Chondrocyte (in vitro differentiated cells): ENCODE measurements at regions not wholly inside any gene's neighbourhood (a gene's known extent, or its start where the extent isn't known, plus 50 kb on each side); places are given as distances from the start of the nearest gene placed in this dataset.

Experiments used
- DNase-seq: peaks from one replicate; pipeline ENCODE4 v3.0.0; 2021; ENCODE audit warnings: mixed read lengths, low spot score
- H3K27ac Mint-ChIP-seq: one replicate; pipeline ENCODE4 v1.8.0; 2021; ENCODE audit warnings: mild to moderate bottlenecking, moderate library complexity, mixed read lengths; ENCODE audit not compliant: unreplicated experiment
- H3K27me3 Mint-ChIP-seq: 2 replicates; pipeline ENCODE4 v1.8.0; 2021; ENCODE audit warnings: low read depth, mixed read lengths
- H3K36me3 Mint-ChIP-seq: 2 replicates; pipeline ENCODE4 v1.8.0; 2021; ENCODE audit warnings: low read depth, mixed read lengths
- H3K4me1 Mint-ChIP-seq: 2 replicates; pipeline ENCODE4 v1.8.0; 2021; ENCODE audit warnings: low read depth, mild to moderate bottlenecking, mixed read lengths
- H3K4me3 Mint-ChIP-seq: one replicate; pipeline ENCODE4 v1.8.0; 2021; ENCODE audit warnings: mild to moderate bottlenecking, moderate library complexity, mixed read lengths; ENCODE audit not compliant: unreplicated experiment
- H3K9me3 Mint-ChIP-seq: 2 replicates; pipeline ENCODE4 v1.8.0; 2021; ENCODE audit warnings: low read depth, mixed read lengths
- TF ChIP-seq, protein P1 (sequence below): fragments of 200-600 bp; sonication (generic); IDR thresholded peaks from 2 replicates; pipeline ENCODE4 v1.5.0; 2021; ENCODE audit warnings: antibody characterized with exemption, mild to moderate bottlenecking, moderate library complexity

- no peak overlapping the region for H3K4me3 Mint-ChIP-seq
- H3K9me3 Mint-ChIP-seq, result no peaks in the 10 kb centered on the region
Measured at GRCh38 chr12:42922505-42922850, 332.9 kb upstream of the PRICKLE1 start.

DNA sequence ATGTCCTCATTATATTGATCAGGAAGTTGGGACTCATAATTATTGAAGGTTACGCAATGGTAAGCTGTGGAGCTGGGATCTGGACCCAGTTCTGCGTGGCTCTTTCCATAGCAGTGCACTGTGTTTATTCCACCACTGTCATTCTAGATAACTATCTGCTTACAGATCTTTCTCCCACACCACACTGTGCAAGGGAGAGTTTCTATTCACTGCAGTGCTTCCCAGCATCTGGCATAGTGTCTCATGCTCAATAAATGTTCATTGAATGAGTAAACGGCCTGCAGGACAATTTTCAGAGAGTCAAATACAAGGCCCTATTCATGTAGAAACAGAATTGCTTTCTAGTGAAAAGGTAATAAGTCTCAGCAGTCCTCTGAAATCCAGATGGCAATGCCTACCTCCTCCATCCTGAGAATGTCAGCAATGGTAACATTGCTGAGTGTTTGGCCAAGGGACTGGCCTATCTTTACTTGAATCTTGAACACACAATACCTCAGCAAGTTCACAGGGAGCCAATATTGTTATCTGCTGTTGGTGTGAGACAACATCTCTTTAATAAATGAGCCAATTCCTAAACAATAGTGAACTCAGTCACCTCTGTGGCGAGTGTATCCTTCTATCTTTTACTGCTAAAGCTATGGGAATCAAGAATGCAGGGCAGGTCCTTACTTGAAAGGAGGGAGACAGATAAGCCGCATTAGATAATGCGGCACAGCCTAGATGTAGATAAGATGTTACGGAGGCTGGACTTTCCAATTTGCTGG lies 332.4 kb upstream of the PRICKLE1 start:
- H3K9me3 Mint-ChIP-seq, result no peaks in the 10 kb centered on the region
- no peak overlapping the region for H3K4me3 Mint-ChIP-seq
- H3K27me3 Mint-ChIP-seq, result no peaks in the 10 kb centered on the region
- TF ChIP-seq, protein P1, sequence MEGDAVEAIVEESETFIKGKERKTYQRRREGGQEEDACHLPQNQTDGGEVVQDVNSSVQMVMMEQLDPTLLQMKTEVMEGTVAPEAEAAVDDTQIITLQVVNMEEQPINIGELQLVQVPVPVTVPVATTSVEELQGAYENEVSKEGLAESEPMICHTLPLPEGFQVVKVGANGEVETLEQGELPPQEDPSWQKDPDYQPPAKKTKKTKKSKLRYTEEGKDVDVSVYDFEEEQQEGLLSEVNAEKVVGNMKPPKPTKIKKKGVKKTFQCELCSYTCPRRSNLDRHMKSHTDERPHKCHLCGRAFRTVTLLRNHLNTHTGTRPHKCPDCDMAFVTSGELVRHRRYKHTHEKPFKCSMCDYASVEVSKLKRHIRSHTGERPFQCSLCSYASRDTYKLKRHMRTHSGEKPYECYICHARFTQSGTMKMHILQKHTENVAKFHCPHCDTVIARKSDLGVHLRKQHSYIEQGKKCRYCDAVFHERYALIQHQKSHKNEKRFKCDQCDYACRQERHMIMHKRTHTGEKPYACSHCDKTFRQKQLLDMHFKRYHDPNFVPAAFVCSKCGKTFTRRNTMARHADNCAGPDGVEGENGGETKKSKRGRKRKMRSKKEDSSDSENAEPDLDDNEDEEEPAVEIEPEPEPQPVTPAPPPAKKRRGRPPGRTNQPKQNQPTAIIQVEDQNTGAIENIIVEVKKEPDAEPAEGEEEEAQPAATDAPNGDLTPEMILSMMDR, result no peak
- peaks cover 31% of the 10 kb centered on the region for H3K4me1 Mint-ChIP-seq
- no peaks in the 10 kb centered on the region for H3K36me3 Mint-ChIP-seq
- no peak for DNase-seq
- no peak overlapping the region for H3K27ac Mint-ChIP-seq

More at GRCh38 chr12:42922505-42922850, 332.9 kb upstream of the PRICKLE1 start:
- TF ChIP-seq, protein P1, result no peak
- Mint-ChIP-seq H3K27me3 (no peaks in the 10 kb centered on the region), H3K36me3 (no peaks in the 10 kb centered on the region), H3K27ac (no peak overlapping the region), H3K4me1 (peaks cover 31% of the 10 kb centered on the region)
- no peak for DNase-seq

DNA sequence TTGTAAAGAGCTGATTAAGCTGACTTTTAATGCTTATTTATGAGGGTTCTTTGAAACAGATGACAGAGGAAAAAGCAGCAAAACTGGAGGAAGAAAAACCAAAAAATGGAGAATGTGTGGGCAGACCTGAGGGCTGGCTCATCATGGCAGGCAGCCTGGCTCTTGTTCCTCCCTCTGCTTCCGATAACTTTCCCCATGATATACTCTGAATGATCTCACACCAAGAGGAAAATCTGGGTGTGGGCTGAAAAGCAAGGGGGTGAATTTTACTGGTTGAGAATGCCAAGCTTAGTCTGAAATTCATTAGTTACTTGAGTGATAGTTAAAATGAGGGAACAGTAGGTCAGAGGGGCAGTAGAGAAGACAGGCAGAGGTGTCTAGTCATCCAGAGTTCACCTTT lies 330.1 kb upstream of the PRICKLE1 start:
- TF ChIP-seq, protein P1, result no peak
- Mint-ChIP-seq H3K27ac (no peak overlapping the region), H3K4me1 (peaks cover 40% of the 10 kb centered on the region), H3K27me3 (no peaks in the 10 kb centered on the region), H3K4me3 (no peak overlapping the region), H3K9me3 (peaks cover 2% of the 10 kb centered on the region), H3K36me3 (no peaks in the 10 kb centered on the region)
- DNase-seq, result no peak

DNA sequence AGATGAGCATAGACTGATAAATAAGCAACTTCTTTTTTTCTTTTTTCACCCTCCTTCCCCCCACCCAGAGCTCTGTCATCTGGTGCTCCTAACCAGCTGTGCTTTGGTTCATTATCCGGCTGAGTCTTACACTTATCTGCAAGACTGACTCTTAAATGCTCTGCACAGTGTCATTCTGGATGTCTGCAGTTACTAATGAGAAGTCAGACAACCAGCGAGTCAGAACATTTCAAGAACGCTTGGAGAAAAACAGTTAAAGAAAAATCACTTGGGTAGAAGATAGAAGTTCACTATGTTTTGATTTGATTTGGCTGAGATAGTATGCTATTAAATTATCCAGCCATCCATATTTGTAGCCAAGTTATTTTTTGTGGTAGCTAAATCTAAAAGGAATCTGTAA lies 328.9 kb upstream of the PRICKLE1 start:
- Mint-ChIP-seq H3K27ac (no peak overlapping the region), H3K36me3 (no peaks in the 10 kb centered on the region), H3K4me1 (peaks cover 40% of the 10 kb centered on the region), H3K4me3 (no peak overlapping the region), H3K9me3 (peaks cover 2% of the 10 kb centered on the region), H3K27me3 (no peaks in the 10 kb centered on the region)
- TF ChIP-seq, protein P1, result no peak
- no peak for DNase-seq

DNA sequence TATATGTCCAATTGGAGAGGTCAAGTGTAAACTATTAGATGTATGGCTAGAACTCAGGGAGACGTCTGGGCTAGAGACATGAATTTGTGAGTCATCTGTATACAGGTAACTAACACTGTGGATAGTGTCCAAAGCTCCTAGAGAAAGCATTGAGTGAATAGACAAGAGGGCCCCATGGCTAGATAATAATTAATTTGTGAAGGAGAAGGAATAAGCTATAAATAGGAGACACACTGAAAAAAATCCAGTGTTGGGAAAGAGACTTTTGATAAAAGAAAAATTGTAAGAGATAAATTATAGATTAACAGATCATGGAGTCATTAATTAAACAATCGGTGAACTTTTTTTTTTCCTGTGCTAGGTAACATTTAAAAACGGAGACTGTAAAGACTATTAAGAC lies 326.6 kb upstream of the PRICKLE1 start:
- Mint-ChIP-seq H3K36me3 (no peaks in the 10 kb centered on the region), H3K9me3 (peaks cover 7% of the 10 kb centered on the region), H3K27ac (no peak overlapping the region), H3K4me1 (peaks cover 36% of the 10 kb centered on the region), H3K4me3 (no peak overlapping the region), H3K27me3 (no peaks in the 10 kb centered on the region)
- no peak for DNase-seq
- TF ChIP-seq, protein P1, result no peak
